ENCODE measurements at regions not wholly inside any gene's neighbourhood (a gene's known extent, or its start where the extent isn't known, plus 50 kb on each side); places are given as distances from the start of the nearest gene placed in this dataset.

DNA sequence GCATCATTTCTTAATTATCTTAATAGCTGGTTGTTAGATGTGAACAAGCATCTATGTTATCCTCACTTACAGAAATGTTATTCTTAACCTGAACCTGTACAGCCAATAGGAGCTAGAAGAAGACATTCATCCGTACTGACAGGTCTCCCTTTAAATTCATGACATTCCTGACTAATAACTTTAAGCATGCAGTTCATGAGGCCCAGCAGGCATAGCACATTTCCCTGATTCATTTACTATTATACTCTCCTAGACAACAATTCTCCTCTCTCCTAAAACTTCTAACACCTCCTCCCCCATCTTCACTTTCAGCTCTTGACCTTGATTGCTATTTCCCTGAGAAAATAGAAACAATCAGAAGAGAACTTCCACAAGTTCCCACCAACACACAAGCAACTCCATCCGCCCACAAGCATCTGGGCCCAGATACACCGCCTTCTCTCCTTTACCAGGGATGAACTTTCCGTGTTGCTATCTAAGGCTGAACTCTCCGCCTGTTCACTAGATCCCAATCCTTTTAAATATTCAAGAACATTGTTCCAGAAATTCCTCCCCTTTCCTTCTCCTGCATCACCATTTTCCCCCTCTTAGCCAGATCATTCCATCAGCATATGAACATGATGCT lies 62.9 kb upstream of the SPRED1 start:
- ChIA-PET CTCF (no interaction called here), POLR2A (no interaction called here), RAD21 (ENCODE audit: low non-redundant PET in 1 of 2, low total read pairs in 2 of 2, uncharacterized antibody in 2 of 2, unreplicated experiment in 2 of 2) (interaction anchor here in 1 of 2 experiments (0.7 kb wide), 1 partner anchor 1572 kb away, joined by 5 read pairs; no protein-coding TSS in a partner anchor)
- Histone ChIP-seq H3K4me3 (replicated peaks in 1 of 2; ENCODE audit: low read depth in 1 of 2, low read length in 2 of 2) (no peak overlapping the region), H3K9me3 (ENCODE audit: control insufficient read depth in 1 of 2, insufficient read depth in 1 of 2, low read depth in 1 of 2, low read length in 2 of 2) (no peaks in the 10 kb centered on the region), H2AFZ (ENCODE audit: low read depth, low read length, poor library complexity, severe bottlenecking) (no peak overlapping the region), H3K9me2 (ENCODE audit: insufficient read depth) (no peaks in the 10 kb centered on the region), H3K4me1 (ENCODE audit: control insufficient read depth in 1 of 2, insufficient read depth in 2 of 2, low read length in 2 of 2) (no peaks in the 10 kb centered on the region), H3K27ac (ENCODE audit: low read depth, low read length) (no peak overlapping the region), H3K79me2 (ENCODE audit: insufficient read depth, low read length) (no peaks in the 10 kb centered on the region), H3K36me3 (ENCODE audit: control insufficient read depth in 1 of 2, insufficient read depth in 2 of 2, low read length in 2 of 2) (no peaks in the 10 kb centered on the region), H3K4me2 (ENCODE audit: low read length) (no peak overlapping the region), H3K27me3 (ENCODE audit: insufficient read depth, low read length) (peaks cover 26% of the 10 kb centered on the region), H4K20me1 (ENCODE audit: insufficient read depth) (no peaks in the 10 kb centered on the region), H3K9ac (ENCODE audit: low read length) (no peak overlapping the region)
- TF ChIP-seq EGR1 (IDR thresholded peaks at IDR 0.05; ENCODE audit: low read depth) (no peak), TCF7L2 (IDR thresholded peaks at IDR 0.05; ENCODE audit: borderline replicate concordance, extremely low read depth, insufficient read depth, insufficient read length) (no peak), ZNF274 (IDR thresholded peaks at IDR 0.05; ENCODE audit: low read depth, low read length) (no peak), ELF1 (IDR thresholded peaks at IDR 0.05; ENCODE audit: borderline replicate concordance, low read depth) (no peak), CEBPB (IDR thresholded peaks at IDR 0.05; ENCODE audit: low read depth) (no peak), SRF (IDR thresholded peaks at IDR 0.05; ENCODE audit: low read depth) (no peak), EZH2 (IDR thresholded peaks at IDR 0.05) (no peak), POLR2A (IDR thresholded peaks at IDR 0.05; ENCODE audit: borderline replicate concordance, extremely low read depth, insufficient read depth, insufficient read length) (no peak), ZFX (IDR thresholded peaks at IDR 0.05) (no peak), JUND (IDR thresholded peaks at IDR 0.05) (no peak), SIN3A (IDR thresholded peaks at IDR 0.05; ENCODE audit: low read depth) (no peak), RAD21 (IDR thresholded peaks at IDR 0.05; ENCODE audit: low read depth) (no peak), YY1 (IDR thresholded peaks at IDR 0.05; ENCODE audit: extremely low read depth, insufficient replicate concordance, low read depth, low read length) (no peak), CBX3 (IDR thresholded peaks at IDR 0.05; ENCODE audit: low read depth) (no peak)
- TF ChIP-seq, protein P1, sequence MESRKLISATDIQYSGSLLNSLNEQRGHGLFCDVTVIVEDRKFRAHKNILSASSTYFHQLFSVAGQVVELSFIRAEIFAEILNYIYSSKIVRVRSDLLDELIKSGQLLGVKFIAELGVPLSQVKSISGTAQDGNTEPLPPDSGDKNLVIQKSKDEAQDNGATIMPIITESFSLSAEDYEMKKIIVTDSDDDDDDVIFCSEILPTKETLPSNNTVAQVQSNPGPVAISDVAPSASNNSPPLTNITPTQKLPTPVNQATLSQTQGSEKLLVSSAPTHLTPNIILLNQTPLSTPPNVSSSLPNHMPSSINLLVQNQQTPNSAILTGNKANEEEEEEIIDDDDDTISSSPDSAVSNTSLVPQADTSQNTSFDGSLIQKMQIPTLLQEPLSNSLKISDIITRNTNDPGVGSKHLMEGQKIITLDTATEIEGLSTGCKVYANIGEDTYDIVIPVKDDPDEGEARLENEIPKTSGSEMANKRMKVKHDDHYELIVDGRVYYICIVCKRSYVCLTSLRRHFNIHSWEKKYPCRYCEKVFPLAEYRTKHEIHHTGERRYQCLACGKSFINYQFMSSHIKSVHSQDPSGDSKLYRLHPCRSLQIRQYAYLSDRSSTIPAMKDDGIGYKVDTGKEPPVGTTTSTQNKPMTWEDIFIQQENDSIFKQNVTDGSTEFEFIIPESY (IDR thresholded peaks at IDR 0.05; ENCODE audit: extremely low read depth, insufficient replicate concordance, low read length): no peak
- TF ChIP-seq, protein P2, sequence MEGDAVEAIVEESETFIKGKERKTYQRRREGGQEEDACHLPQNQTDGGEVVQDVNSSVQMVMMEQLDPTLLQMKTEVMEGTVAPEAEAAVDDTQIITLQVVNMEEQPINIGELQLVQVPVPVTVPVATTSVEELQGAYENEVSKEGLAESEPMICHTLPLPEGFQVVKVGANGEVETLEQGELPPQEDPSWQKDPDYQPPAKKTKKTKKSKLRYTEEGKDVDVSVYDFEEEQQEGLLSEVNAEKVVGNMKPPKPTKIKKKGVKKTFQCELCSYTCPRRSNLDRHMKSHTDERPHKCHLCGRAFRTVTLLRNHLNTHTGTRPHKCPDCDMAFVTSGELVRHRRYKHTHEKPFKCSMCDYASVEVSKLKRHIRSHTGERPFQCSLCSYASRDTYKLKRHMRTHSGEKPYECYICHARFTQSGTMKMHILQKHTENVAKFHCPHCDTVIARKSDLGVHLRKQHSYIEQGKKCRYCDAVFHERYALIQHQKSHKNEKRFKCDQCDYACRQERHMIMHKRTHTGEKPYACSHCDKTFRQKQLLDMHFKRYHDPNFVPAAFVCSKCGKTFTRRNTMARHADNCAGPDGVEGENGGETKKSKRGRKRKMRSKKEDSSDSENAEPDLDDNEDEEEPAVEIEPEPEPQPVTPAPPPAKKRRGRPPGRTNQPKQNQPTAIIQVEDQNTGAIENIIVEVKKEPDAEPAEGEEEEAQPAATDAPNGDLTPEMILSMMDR (IDR thresholded peaks at IDR 0.05 in 2 of 3, conservative IDR thresholded peaks at IDR 0.05 in 1 of 3; ENCODE audit: borderline replicate concordance in 1 of 3, insufficient read depth in 1 of 3, low read depth in 2 of 3, low read length in 2 of 3): no peak
- TF ChIP-seq, protein P3, sequence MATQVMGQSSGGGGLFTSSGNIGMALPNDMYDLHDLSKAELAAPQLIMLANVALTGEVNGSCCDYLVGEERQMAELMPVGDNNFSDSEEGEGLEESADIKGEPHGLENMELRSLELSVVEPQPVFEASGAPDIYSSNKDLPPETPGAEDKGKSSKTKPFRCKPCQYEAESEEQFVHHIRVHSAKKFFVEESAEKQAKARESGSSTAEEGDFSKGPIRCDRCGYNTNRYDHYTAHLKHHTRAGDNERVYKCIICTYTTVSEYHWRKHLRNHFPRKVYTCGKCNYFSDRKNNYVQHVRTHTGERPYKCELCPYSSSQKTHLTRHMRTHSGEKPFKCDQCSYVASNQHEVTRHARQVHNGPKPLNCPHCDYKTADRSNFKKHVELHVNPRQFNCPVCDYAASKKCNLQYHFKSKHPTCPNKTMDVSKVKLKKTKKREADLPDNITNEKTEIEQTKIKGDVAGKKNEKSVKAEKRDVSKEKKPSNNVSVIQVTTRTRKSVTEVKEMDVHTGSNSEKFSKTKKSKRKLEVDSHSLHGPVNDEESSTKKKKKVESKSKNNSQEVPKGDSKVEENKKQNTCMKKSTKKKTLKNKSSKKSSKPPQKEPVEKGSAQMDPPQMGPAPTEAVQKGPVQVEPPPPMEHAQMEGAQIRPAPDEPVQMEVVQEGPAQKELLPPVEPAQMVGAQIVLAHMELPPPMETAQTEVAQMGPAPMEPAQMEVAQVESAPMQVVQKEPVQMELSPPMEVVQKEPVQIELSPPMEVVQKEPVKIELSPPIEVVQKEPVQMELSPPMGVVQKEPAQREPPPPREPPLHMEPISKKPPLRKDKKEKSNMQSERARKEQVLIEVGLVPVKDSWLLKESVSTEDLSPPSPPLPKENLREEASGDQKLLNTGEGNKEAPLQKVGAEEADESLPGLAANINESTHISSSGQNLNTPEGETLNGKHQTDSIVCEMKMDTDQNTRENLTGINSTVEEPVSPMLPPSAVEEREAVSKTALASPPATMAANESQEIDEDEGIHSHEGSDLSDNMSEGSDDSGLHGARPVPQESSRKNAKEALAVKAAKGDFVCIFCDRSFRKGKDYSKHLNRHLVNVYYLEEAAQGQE (IDR thresholded peaks at IDR 0.05; ENCODE audit: low read depth): no peak
- ATAC-seq (no peak), DNase-seq (ENCODE audit: low read depth, low spot score) (no peak)
- intact Hi-C loops (cut with micrococcal nuclease): no loop called here
- BruUV-seq (replicated peaks): no TSS peak

Measured in HCT116 (cell line).